Neural progenitor cell (in vitro differentiated cells): ENCODE measurements at regions not wholly inside any gene's neighbourhood (a gene's known extent, or its start where the extent isn't known, plus 50 kb on each side); places are given as distances from the start of the nearest gene placed in this dataset.

Experiments used
- DNase-seq: peaks from one replicate; pipeline ENCODE4 v3.0.0-alpha.2; 2016; ENCODE audit warnings: low spot score
- H2AFZ ChIP-seq: fragments of 200-600 bp; sonication (generic); replicated peaks from 2 replicates; pipeline ENCODE4 v1.6.1; 2016; ENCODE audit warnings: antibody characterized with exemption
- H3F3A ChIP-seq: fragments of 200-600 bp; sonication (generic); 2 replicates; pipeline ENCODE4 v1.6.1; 2016; ENCODE audit warnings: antibody characterized with exemption, low read depth
- H3K27ac ChIP-seq: fragments of 200-600 bp; sonication (generic); 2 replicates; pipeline ENCODE4 v1.5.1; 2016; ENCODE audit warnings: mild to moderate bottlenecking
- H3K27me3 ChIP-seq: fragments of 200-600 bp; sonication (generic); 2 replicates; pipeline ENCODE4 v1.6.1; 2016; ENCODE audit warnings: mild to moderate bottlenecking, moderate library complexity
- H3K36me3 ChIP-seq: fragments of 200-600 bp; sonication (generic); 2 replicates; pipeline ENCODE4 v1.5.1; 2016
- H3K4me1 ChIP-seq: fragments of 200-600 bp; sonication (generic); 2 replicates; pipeline ENCODE4 v1.6.1; 2016; ENCODE audit warnings: mixed run types
- H3K4me2 ChIP-seq: fragments of 200-600 bp; sonication (generic); 2 replicates; pipeline ENCODE4 v1.6.1; 2016
- H3K4me3 ChIP-seq: fragments of 200-600 bp; sonication (generic); 2 replicates; pipeline ENCODE4 v1.5.1; 2016
- H3K79me2 ChIP-seq: fragments of 200-600 bp; sonication (generic); 2 replicates; pipeline ENCODE4 v1.6.1; 2016; ENCODE audit warnings: low read depth
- H3K9ac ChIP-seq: fragments of 200-600 bp; sonication (generic); 2 replicates; pipeline ENCODE4 v1.6.1; 2016
- H3K9me3 ChIP-seq: fragments of 200-600 bp; sonication (generic); 2 replicates; pipeline ENCODE4 v1.5.1; 2016; ENCODE audit warnings: low read depth
- H4K20me1 ChIP-seq: fragments of 200-600 bp; sonication (generic); 2 replicates; pipeline ENCODE4 v1.6.1; 2016; ENCODE audit warnings: low read depth
- H3K27ac Mint-ChIP-seq: 3 replicates; pipeline ENCODE4 v1.8.0; 2021; ENCODE audit warnings: mixed read lengths
- H3K27me3 Mint-ChIP-seq: 2 replicates; pipeline ENCODE4 v1.8.0; 2022; ENCODE audit warnings: low read depth, mild to moderate bottlenecking, inconsistent platforms, moderate library complexity, mixed read lengths; ENCODE audit not compliant: insufficient read depth
- H3K36me3 Mint-ChIP-seq: 3 replicates; pipeline ENCODE4 v1.8.0; 2021; ENCODE audit warnings: mixed read lengths
- H3K4me1 Mint-ChIP-seq: 3 replicates; pipeline ENCODE4 v1.8.0; 2021; ENCODE audit warnings: mixed read lengths
- H3K4me3 Mint-ChIP-seq: 3 replicates; pipeline ENCODE4 v1.8.0; 2021; ENCODE audit warnings: mild to moderate bottlenecking, moderate library complexity, mixed read lengths
- H3K9me3 Mint-ChIP-seq: 3 replicates; pipeline ENCODE4 v1.8.0; 2020; ENCODE audit warnings: mixed read lengths
- CTCF ChIP-seq: fragments of 200-600 bp; sonication (generic); IDR thresholded peaks from 2 replicates; pipeline ENCODE4 v1.5.1; 2017; ENCODE audit warnings: antibody characterized with exemption, mild to moderate bottlenecking
- EZH2 ChIP-seq: fragments of 200-600 bp; sonication (generic); IDR thresholded peaks from 2 replicates; pipeline ENCODE4 v1.6.1; 2017; ENCODE audit warnings: antibody characterized with exemption, mild to moderate bottlenecking, moderate library complexity
- EZH2phosphoT487 ChIP-seq: fragments of 200-600 bp; sonication (generic); IDR thresholded peaks from 2 replicates; pipeline ENCODE4 v1.6.1; 2017; ENCODE audit warnings: antibody characterized with exemption

GRCh38 chr6:145271577-145271976, 463.7 kb downstream of the EPM2A start:
- Histone ChIP-seq H3K4me3 (no peak overlapping the region), H3K4me1 (peaks cover 13% of the 10 kb centered on the region), H3K27ac (no peak overlapping the region), H2AFZ (no peak overlapping the region), H3K27me3 (no peaks in the 10 kb centered on the region), H3K9me3 (no peaks in the 10 kb centered on the region), H3K9ac (no peak overlapping the region), H3K4me2 (no peak overlapping the region), H4K20me1 (no peaks in the 10 kb centered on the region), H3K79me2 (no peaks in the 10 kb centered on the region), H3F3A (no peaks in the 10 kb centered on the region), H3K36me3 (no peaks in the 10 kb centered on the region)
- Mint-ChIP-seq H3K4me1 (peaks cover 3% of the 10 kb centered on the region), H3K36me3 (no peaks in the 10 kb centered on the region), H3K4me3 (no peak overlapping the region), H3K27ac (no peak overlapping the region), H3K9me3 (no peaks in the 10 kb centered on the region), H3K27me3 (no peaks in the 10 kb centered on the region)
- no peak for TF ChIP-seq EZH2phosphoT487
- no peak for TF ChIP-seq CTCF
- TF ChIP-seq EZH2: no peak
- DNase-seq: no peak

GRCh38 chr6:145272246-145272645, 463.1 kb downstream of the EPM2A start:
- Histone ChIP-seq H3K4me3 (no peak overlapping the region), H3K4me1 (peaks cover 15% of the 10 kb centered on the region), H2AFZ (no peak overlapping the region), H3K79me2 (no peaks in the 10 kb centered on the region), H3K4me2 (no peak overlapping the region), H4K20me1 (no peaks in the 10 kb centered on the region), H3K27ac (no peak overlapping the region), H3K36me3 (no peaks in the 10 kb centered on the region), H3K27me3 (no peaks in the 10 kb centered on the region), H3K9ac (no peak overlapping the region), H3K9me3 (no peaks in the 10 kb centered on the region), H3F3A (no peaks in the 10 kb centered on the region)
- Mint-ChIP-seq H3K4me3 (no peak overlapping the region), H3K27ac (no peak overlapping the region), H3K4me1 (peaks cover 5% of the 10 kb centered on the region), H3K9me3 (no peaks in the 10 kb centered on the region), H3K36me3 (no peaks in the 10 kb centered on the region), H3K27me3 (no peaks in the 10 kb centered on the region)
- TF ChIP-seq EZH2 (no peak), CTCF (no peak), EZH2phosphoT487 (no peak)
- no peak for DNase-seq

- Histone ChIP-seq H3F3A (no peaks in the 10 kb centered on the region), H3K9ac (no peak overlapping the region), H3K36me3 (no peaks in the 10 kb centered on the region), H3K79me2 (no peaks in the 10 kb centered on the region), H2AFZ (no peak overlapping the region), H3K27me3 (no peaks in the 10 kb centered on the region), H3K4me3 (no peak overlapping the region), H4K20me1 (no peaks in the 10 kb centered on the region), H3K27ac (no peak overlapping the region), H3K4me1 (peaks cover 15% of the 10 kb centered on the region), H3K4me2 (no peak overlapping the region), H3K9me3 (no peaks in the 10 kb centered on the region)
- no peaks in the 10 kb centered on the region for H3K9me3 Mint-ChIP-seq
- no peak for DNase-seq
- H3K27me3 Mint-ChIP-seq: no peaks in the 10 kb centered on the region
- peaks cover 5% of the 10 kb centered on the region for H3K4me1 Mint-ChIP-seq
- no peak overlapping the region for H3K27ac Mint-ChIP-seq
- H3K36me3 Mint-ChIP-seq: no peaks in the 10 kb centered on the region
- no peak overlapping the region for H3K4me3 Mint-ChIP-seq
- TF ChIP-seq CTCF: no peak
- no peak for TF ChIP-seq EZH2phosphoT487
- no peak for TF ChIP-seq EZH2
Observed at GRCh38 chr6:145273136-145273535, 462.2 kb downstream of the EPM2A start.

- Histone ChIP-seq H3K36me3 (no peaks in the 10 kb centered on the region), H3K79me2 (no peaks in the 10 kb centered on the region), H3K27me3 (no peaks in the 10 kb centered on the region), H3K9ac (no peak overlapping the region), H3K27ac (no peak overlapping the region), H3K4me2 (no peak overlapping the region), H4K20me1 (no peaks in the 10 kb centered on the region), H3K4me3 (no peak overlapping the region), H2AFZ (no peak overlapping the region), H3K4me1 (peaks cover 15% of the 10 kb centered on the region), H3K9me3 (no peaks in the 10 kb centered on the region), H3F3A (no peaks in the 10 kb centered on the region)
- no peak for DNase-seq
- no peaks in the 10 kb centered on the region for H3K9me3 Mint-ChIP-seq
- no peaks in the 10 kb centered on the region for H3K36me3 Mint-ChIP-seq
- H3K4me1 Mint-ChIP-seq: peaks cover 5% of the 10 kb centered on the region
- H3K27ac Mint-ChIP-seq: no peak overlapping the region
- H3K4me3 Mint-ChIP-seq: no peak overlapping the region
- TF ChIP-seq CTCF (no peak), EZH2 (no peak), EZH2phosphoT487 (no peak)
- H3K27me3 Mint-ChIP-seq: no peaks in the 10 kb centered on the region
Observed at GRCh38 chr6:145274083-145274482, 461.2 kb downstream of the EPM2A start.
